ENCODE measurements at regions not wholly inside any gene's neighbourhood (a gene's known extent, or its start where the extent isn't known, plus 50 kb on each side); places are given as distances from the start of the nearest gene placed in this dataset.

DNA sequence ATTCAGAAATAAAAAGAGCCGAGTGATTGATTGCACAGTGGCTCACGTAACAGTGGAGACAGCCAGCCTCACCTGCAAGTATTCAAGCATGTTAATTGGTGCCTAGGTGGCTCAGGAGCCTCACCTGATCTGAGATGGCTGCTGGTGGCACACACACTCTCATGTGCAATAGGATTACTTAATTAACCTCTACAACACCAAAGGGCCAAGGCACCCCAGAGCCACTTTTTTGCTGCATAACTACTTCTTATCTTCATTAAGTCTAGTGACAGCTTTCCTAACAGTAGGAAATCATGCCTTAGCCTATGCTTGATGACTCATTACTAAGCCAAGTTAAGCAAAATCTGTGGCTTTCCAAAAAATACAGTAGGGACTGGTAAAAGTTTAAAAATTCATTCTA, 117.3 kb upstream of the NOCT start:
- Histone ChIP-seq H3K36me3 (ENCODE audit: control insufficient read depth in 1 of 2, insufficient read depth in 2 of 2, low read length in 2 of 2) (no peaks in the 10 kb centered on the region), H3K27ac (ENCODE audit: low read depth, low read length) (no peak overlapping the region), H3K9ac (ENCODE audit: low read depth in 1 of 2, low read length in 2 of 2) (no peak overlapping the region), H3K9me3 (ENCODE audit: control insufficient read depth in 1 of 2, low read length in 2 of 2) (no peaks in the 10 kb centered on the region), H3K27me3 (ENCODE audit: control insufficient read depth in 1 of 2, insufficient read depth in 2 of 2, low read length in 2 of 2) (no peaks in the 10 kb centered on the region), H3K4me3 (ENCODE audit: low read depth in 1 of 2, low read length in 2 of 2) (no peak overlapping the region), H3K4me1 (ENCODE audit: control insufficient read depth in 1 of 2, insufficient read depth in 2 of 2, low read length in 2 of 2) (no peaks in the 10 kb centered on the region)

DNA sequence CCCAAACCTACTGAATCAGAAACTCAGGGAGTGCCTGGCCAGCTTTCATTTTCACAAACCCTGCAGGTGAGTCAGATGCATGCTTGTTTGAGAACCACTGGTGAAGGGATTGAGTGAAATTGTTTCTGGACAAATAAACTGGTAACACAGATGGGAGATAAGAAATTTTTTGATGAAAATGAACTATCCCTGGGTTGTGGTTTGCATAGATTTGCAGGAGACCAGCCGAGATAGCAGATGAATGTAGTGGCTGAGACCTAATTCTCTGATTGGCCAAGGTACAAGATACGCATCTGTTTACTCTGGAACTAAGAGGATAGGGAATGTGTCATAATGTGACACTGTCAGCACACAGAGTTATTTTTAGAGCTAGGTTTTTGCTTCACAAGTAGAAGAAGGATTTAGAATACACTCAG, 117.8 kb upstream of the NOCT start:
- Histone ChIP-seq H3K4me3 (ENCODE audit: low read depth in 1 of 2, low read length in 2 of 2) (no peak overlapping the region), H3K9me3 (ENCODE audit: control insufficient read depth in 1 of 2, low read length in 2 of 2) (no peaks in the 10 kb centered on the region), H3K27ac (ENCODE audit: low read depth, low read length) (no peak overlapping the region), H3K27me3 (ENCODE audit: control insufficient read depth in 1 of 2, insufficient read depth in 2 of 2, low read length in 2 of 2) (no peaks in the 10 kb centered on the region), H3K36me3 (ENCODE audit: control insufficient read depth in 1 of 2, insufficient read depth in 2 of 2, low read length in 2 of 2) (no peaks in the 10 kb centered on the region), H3K9ac (ENCODE audit: low read depth in 1 of 2, low read length in 2 of 2) (no peak overlapping the region), H3K4me1 (ENCODE audit: control insufficient read depth in 1 of 2, insufficient read depth in 2 of 2, low read length in 2 of 2) (no peaks in the 10 kb centered on the region)

DNA sequence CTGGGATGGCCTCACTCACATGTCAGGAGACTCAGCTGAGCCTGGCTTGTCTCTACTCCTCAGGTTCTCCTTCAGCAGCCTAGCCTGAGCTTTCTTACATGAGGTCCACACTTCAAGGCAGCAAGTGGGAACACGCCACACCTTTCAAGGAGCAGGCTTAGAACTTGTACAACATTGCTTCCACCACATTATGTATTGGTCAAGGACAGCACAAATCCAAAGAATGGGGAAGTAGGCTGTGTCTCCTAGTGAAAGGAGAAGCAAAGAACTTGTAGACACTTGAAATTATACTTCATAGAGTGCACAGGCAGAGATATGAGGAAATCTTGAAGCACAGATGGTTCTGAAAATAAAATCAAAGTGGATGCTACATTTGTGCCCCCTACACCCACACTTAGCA, 120.9 kb upstream of the NOCT start:
- Histone ChIP-seq H3K4me3 (ENCODE audit: low read depth in 1 of 2, low read length in 2 of 2) (no peak overlapping the region), H3K9me3 (ENCODE audit: control insufficient read depth in 1 of 2, low read length in 2 of 2) (no peaks in the 10 kb centered on the region), H3K36me3 (ENCODE audit: control insufficient read depth in 1 of 2, insufficient read depth in 2 of 2, low read length in 2 of 2) (no peaks in the 10 kb centered on the region), H3K27ac (ENCODE audit: low read depth, low read length) (no peak overlapping the region), H3K4me1 (ENCODE audit: control insufficient read depth in 1 of 2, insufficient read depth in 2 of 2, low read length in 2 of 2) (no peaks in the 10 kb centered on the region), H3K9ac (ENCODE audit: low read depth in 1 of 2, low read length in 2 of 2) (no peak overlapping the region), H3K27me3 (ENCODE audit: control insufficient read depth in 1 of 2, insufficient read depth in 2 of 2, low read length in 2 of 2) (no peaks in the 10 kb centered on the region)

DNA sequence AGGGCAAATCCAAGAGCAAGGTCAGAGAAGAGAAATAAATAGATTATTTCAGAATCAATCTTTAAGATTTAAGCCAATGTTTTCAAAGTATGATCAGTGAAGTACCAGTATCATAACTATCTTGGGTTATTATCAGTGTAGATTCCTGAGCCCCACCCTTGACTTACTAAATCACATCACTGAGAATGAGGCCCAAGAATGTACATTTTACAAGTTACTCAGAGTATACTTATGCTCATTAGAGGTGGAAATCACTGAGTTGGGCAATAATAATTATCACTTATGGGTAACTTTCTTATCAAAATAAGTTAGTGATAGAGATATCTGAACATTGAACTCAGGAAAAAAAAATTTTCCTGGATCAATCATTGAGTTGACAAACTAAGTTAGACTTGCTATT, 121.6 kb upstream of the NOCT start:
- no peak overlapping the region for H3K9ac ChIP-seq (ENCODE audit: low read depth in 1 of 2, low read length in 2 of 2)
- H3K9me3 ChIP-seq (ENCODE audit: control insufficient read depth in 1 of 2, low read length in 2 of 2), result no peaks in the 10 kb centered on the region
- H3K27me3 ChIP-seq (ENCODE audit: control insufficient read depth in 1 of 2, insufficient read depth in 2 of 2, low read length in 2 of 2), result no peaks in the 10 kb centered on the region
- H3K36me3 ChIP-seq (ENCODE audit: control insufficient read depth in 1 of 2, insufficient read depth in 2 of 2, low read length in 2 of 2), result no peaks in the 10 kb centered on the region
- no peak overlapping the region for H3K4me3 ChIP-seq (ENCODE audit: low read depth in 1 of 2, low read length in 2 of 2)
- no peaks in the 10 kb centered on the region for H3K4me1 ChIP-seq (ENCODE audit: control insufficient read depth in 1 of 2, insufficient read depth in 2 of 2, low read length in 2 of 2)
- no peak overlapping the region for H3K27ac ChIP-seq (ENCODE audit: low read depth, low read length)

GRCh38 chr4:138892483-138893407, 122.8 kb upstream of the NOCT start:
- Histone ChIP-seq H3K4me3 (ENCODE audit: low read depth in 1 of 2, low read length in 2 of 2) (no peak overlapping the region), H3K9me3 (ENCODE audit: control insufficient read depth in 1 of 2, low read length in 2 of 2) (no peaks in the 10 kb centered on the region), H3K36me3 (ENCODE audit: control insufficient read depth in 1 of 2, insufficient read depth in 2 of 2, low read length in 2 of 2) (no peaks in the 10 kb centered on the region), H3K4me1 (ENCODE audit: control insufficient read depth in 1 of 2, insufficient read depth in 2 of 2, low read length in 2 of 2) (no peaks in the 10 kb centered on the region), H3K9ac (ENCODE audit: low read depth in 1 of 2, low read length in 2 of 2) (no peak overlapping the region), H3K27me3 (ENCODE audit: control insufficient read depth in 1 of 2, insufficient read depth in 2 of 2, low read length in 2 of 2) (no peaks in the 10 kb centered on the region), H3K27ac (ENCODE audit: low read depth, low read length) (no peak overlapping the region)

- H3K27ac ChIP-seq (ENCODE audit: low read depth, low read length), result no peak overlapping the region
- H3K4me1 ChIP-seq (ENCODE audit: control insufficient read depth in 1 of 2, insufficient read depth in 2 of 2, low read length in 2 of 2), result no peaks in the 10 kb centered on the region
- H3K4me3 ChIP-seq (ENCODE audit: low read depth in 1 of 2, low read length in 2 of 2), result no peak overlapping the region
- no peaks in the 10 kb centered on the region for H3K27me3 ChIP-seq (ENCODE audit: control insufficient read depth in 1 of 2, insufficient read depth in 2 of 2, low read length in 2 of 2)
- no peaks in the 10 kb centered on the region for H3K9me3 ChIP-seq (ENCODE audit: control insufficient read depth in 1 of 2, low read length in 2 of 2)
- no peaks in the 10 kb centered on the region for H3K36me3 ChIP-seq (ENCODE audit: control insufficient read depth in 1 of 2, insufficient read depth in 2 of 2, low read length in 2 of 2)
- no peak overlapping the region for H3K9ac ChIP-seq (ENCODE audit: low read depth in 1 of 2, low read length in 2 of 2)
Observed at GRCh38 chr4:138891631-138892031, 124.0 kb upstream of the NOCT start.

GRCh38 chr4:138890891-138891570, 124.5 kb upstream of the NOCT start:
- Histone ChIP-seq H3K27me3 (ENCODE audit: control insufficient read depth in 1 of 2, insufficient read depth in 2 of 2, low read length in 2 of 2) (no peaks in the 10 kb centered on the region), H3K27ac (ENCODE audit: low read depth, low read length) (no peak overlapping the region), H3K9me3 (ENCODE audit: control insufficient read depth in 1 of 2, low read length in 2 of 2) (no peaks in the 10 kb centered on the region), H3K9ac (ENCODE audit: low read depth in 1 of 2, low read length in 2 of 2) (no peak overlapping the region), H3K4me1 (ENCODE audit: control insufficient read depth in 1 of 2, insufficient read depth in 2 of 2, low read length in 2 of 2) (no peaks in the 10 kb centered on the region), H3K36me3 (ENCODE audit: control insufficient read depth in 1 of 2, insufficient read depth in 2 of 2, low read length in 2 of 2) (no peaks in the 10 kb centered on the region), H3K4me3 (ENCODE audit: low read depth in 1 of 2, low read length in 2 of 2) (no peak overlapping the region)

DNA sequence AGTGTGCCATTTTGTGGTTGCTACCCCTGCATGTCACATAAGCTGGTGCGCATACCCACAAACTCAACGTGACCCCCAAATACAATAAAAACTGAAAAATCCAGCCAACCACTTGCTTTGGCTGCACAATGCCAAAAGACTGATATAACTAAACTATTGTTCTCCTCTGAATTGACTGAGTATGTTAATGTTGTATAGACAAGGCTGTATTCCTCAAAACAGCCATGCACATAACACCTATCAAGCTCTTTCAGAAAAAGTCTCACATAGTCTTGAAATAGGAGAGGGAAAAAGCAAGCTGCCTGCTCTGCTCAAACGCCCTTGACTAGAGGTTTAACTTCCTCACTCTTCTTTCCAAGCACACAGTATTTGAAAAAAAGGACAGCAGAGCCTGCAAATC, 126.4 kb upstream of the NOCT start:
- Histone ChIP-seq H3K27me3 (ENCODE audit: control insufficient read depth in 1 of 2, insufficient read depth in 2 of 2, low read length in 2 of 2) (no peaks in the 10 kb centered on the region), H3K36me3 (ENCODE audit: control insufficient read depth in 1 of 2, insufficient read depth in 2 of 2, low read length in 2 of 2) (no peaks in the 10 kb centered on the region), H3K4me1 (ENCODE audit: control insufficient read depth in 1 of 2, insufficient read depth in 2 of 2, low read length in 2 of 2) (no peaks in the 10 kb centered on the region), H3K27ac (ENCODE audit: low read depth, low read length) (no peak overlapping the region), H3K4me3 (ENCODE audit: low read depth in 1 of 2, low read length in 2 of 2) (no peak overlapping the region), H3K9ac (ENCODE audit: low read depth in 1 of 2, low read length in 2 of 2) (no peak overlapping the region), H3K9me3 (ENCODE audit: control insufficient read depth in 1 of 2, low read length in 2 of 2) (no peaks in the 10 kb centered on the region)

DNA sequence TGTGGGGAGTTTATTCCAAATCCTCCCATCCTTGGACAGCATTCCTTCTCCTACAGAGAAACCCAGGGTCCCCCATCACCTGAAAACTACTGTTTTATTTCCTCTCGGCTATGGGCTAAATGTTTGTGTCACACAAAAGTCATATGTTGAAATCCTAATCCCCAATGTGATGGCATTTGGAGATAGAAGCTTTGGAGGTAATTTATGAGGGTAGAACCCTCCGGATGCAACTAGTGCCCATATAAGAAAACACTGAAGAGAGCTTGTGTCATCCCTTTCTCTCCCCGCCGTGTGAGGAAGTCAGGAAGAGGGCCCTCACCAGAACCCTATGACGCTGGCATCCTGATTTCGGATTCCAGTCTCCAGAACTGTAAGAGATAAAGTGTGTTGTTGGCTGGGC, 127.8 kb upstream of the NOCT start:
- H3K4me3 ChIP-seq (ENCODE audit: low read depth in 1 of 2, low read length in 2 of 2), result no peak overlapping the region
- no peaks in the 10 kb centered on the region for H3K9me3 ChIP-seq (ENCODE audit: control insufficient read depth in 1 of 2, low read length in 2 of 2)
- no peaks in the 10 kb centered on the region for H3K27me3 ChIP-seq (ENCODE audit: control insufficient read depth in 1 of 2, insufficient read depth in 2 of 2, low read length in 2 of 2)
- H3K4me1 ChIP-seq (ENCODE audit: control insufficient read depth in 1 of 2, insufficient read depth in 2 of 2, low read length in 2 of 2), result no peaks in the 10 kb centered on the region
- H3K36me3 ChIP-seq (ENCODE audit: control insufficient read depth in 1 of 2, insufficient read depth in 2 of 2, low read length in 2 of 2), result no peaks in the 10 kb centered on the region
- H3K9ac ChIP-seq (ENCODE audit: low read depth in 1 of 2, low read length in 2 of 2), result no peak overlapping the region
- no peak overlapping the region for H3K27ac ChIP-seq (ENCODE audit: low read depth, low read length)

- no peak overlapping the region for H3K9ac ChIP-seq (ENCODE audit: low read depth in 1 of 2, low read length in 2 of 2)
- H3K27ac ChIP-seq (ENCODE audit: low read depth, low read length), result no peak overlapping the region
- no peaks in the 10 kb centered on the region for H3K36me3 ChIP-seq (ENCODE audit: control insufficient read depth in 1 of 2, insufficient read depth in 2 of 2, low read length in 2 of 2)
- no peaks in the 10 kb centered on the region for H3K4me1 ChIP-seq (ENCODE audit: control insufficient read depth in 1 of 2, insufficient read depth in 2 of 2, low read length in 2 of 2)
- H3K27me3 ChIP-seq (ENCODE audit: control insufficient read depth in 1 of 2, insufficient read depth in 2 of 2, low read length in 2 of 2), result no peaks in the 10 kb centered on the region
- H3K9me3 ChIP-seq (ENCODE audit: control insufficient read depth in 1 of 2, low read length in 2 of 2), result no peaks in the 10 kb centered on the region
- no peak overlapping the region for H3K4me3 ChIP-seq (ENCODE audit: low read depth in 1 of 2, low read length in 2 of 2)
Observed at GRCh38 chr4:138887341-138887740, 128.2 kb upstream of the NOCT start.

Data from duodenal mucosa (tissue), 2 donors.